ENCODE measurements at regions not wholly inside any gene's neighbourhood (a gene's known extent, or its start where the extent isn't known, plus 50 kb on each side); places are given as distances from the start of the nearest gene placed in this dataset.

- TF ChIP-seq POLR2A (IDR thresholded peaks at IDR 0.05; ENCODE audit: low read depth, low read length), result no peak
- TF ChIP-seq POLR2AphosphoS5 (IDR thresholded peaks at IDR 0.05; ENCODE audit: low read depth, low read length), result no peak
- no peak for TF ChIP-seq TAF1 (IDR thresholded peaks at IDR 0.05; ENCODE audit: low read depth, low read length)
Measured at GRCh38 chr1:199161319-199161680, 522.5 kb downstream of the PTPRC start.
